KMS-11 (cell line): ENCODE measurements at regions not wholly inside any gene's neighbourhood (a gene's known extent, or its start where the extent isn't known, plus 50 kb on each side); places are given as distances from the start of the nearest gene placed in this dataset.
"Not testable (repeated sequence)": the region's sequence is repeated elsewhere in the genome, so short reads cannot be mapped to it uniquely, and the experiment has no call there.

Experiments used
- H2AFZ ChIP-seq: fragments of 200-600 bp; sonication (generic); 2 replicates; pipeline ENCODE4 v1.6.1; 2016; ENCODE audit warnings: antibody characterized with exemption, mixed run types, low read depth
- H3K27ac ChIP-seq: fragments of 200-600 bp; sonication (generic); 2 replicates; pipeline ENCODE4 v1.6.1; 2016; ENCODE audit warnings: mild to moderate bottlenecking, mixed run types
- H3K27me3 ChIP-seq: fragments of 200-600 bp; sonication (generic); 2 replicates; pipeline ENCODE4 v1.6.1; 2017; ENCODE audit warnings: mild to moderate bottlenecking, low read depth, mixed run types, moderate library complexity; ENCODE audit not compliant: insufficient read depth
- H3K36me3 ChIP-seq: fragments of 200-600 bp; sonication (generic); 2 replicates; pipeline ENCODE4 v1.6.1; 2017; ENCODE audit warnings: mild to moderate bottlenecking, mixed run types; ENCODE audit not compliant: insufficient read depth
- H3K4me1 ChIP-seq: fragments of 200-600 bp; sonication (generic); 2 replicates; pipeline ENCODE4 v1.6.1; 2016; ENCODE audit warnings: mild to moderate bottlenecking, low read depth, mixed run types; ENCODE audit not compliant: poor library complexity, severe bottlenecking
- H3K4me2 ChIP-seq: fragments of 200-600 bp; sonication (generic); 2 replicates; pipeline ENCODE4 v1.7.0; 2016; ENCODE audit warnings: mild to moderate bottlenecking, mixed run types
- H3K4me3 ChIP-seq: fragments of 200-600 bp; sonication (generic); IDR thresholded peaks from 2 replicates; pipeline ENCODE4 v1.6.1; 2017; ENCODE audit warnings: low read depth, low read length, mixed read lengths; ENCODE audit not compliant: insufficient read depth
- H3K79me2 ChIP-seq: fragments of 200-600 bp; sonication (generic); 2 replicates; pipeline ENCODE4 v1.6.1; 2016; ENCODE audit warnings: low read depth, mixed run types; ENCODE audit not compliant: insufficient read depth
- H3K9ac ChIP-seq: fragments of 200-600 bp; sonication (generic); 2 replicates; pipeline ENCODE4 v1.6.1; 2016; ENCODE audit warnings: mild to moderate bottlenecking, mixed run types
- H4K20me1 ChIP-seq: fragments of 200-600 bp; sonication (generic); 2 replicates; pipeline ENCODE4 v1.6.1; 2016; ENCODE audit warnings: mild to moderate bottlenecking, mixed run types; ENCODE audit not compliant: insufficient read depth
- TF ChIP-seq, protein P1 (sequence below): fragments of 200-600 bp; sonication (generic); conservative IDR thresholded peaks from 2 replicates; pipeline ENCODE4 v1.6.1; 2017; ENCODE audit warnings: low read depth, mild to moderate bottlenecking, antibody characterized with exemption, low read length, moderate library complexity, mixed read lengths

DNA sequence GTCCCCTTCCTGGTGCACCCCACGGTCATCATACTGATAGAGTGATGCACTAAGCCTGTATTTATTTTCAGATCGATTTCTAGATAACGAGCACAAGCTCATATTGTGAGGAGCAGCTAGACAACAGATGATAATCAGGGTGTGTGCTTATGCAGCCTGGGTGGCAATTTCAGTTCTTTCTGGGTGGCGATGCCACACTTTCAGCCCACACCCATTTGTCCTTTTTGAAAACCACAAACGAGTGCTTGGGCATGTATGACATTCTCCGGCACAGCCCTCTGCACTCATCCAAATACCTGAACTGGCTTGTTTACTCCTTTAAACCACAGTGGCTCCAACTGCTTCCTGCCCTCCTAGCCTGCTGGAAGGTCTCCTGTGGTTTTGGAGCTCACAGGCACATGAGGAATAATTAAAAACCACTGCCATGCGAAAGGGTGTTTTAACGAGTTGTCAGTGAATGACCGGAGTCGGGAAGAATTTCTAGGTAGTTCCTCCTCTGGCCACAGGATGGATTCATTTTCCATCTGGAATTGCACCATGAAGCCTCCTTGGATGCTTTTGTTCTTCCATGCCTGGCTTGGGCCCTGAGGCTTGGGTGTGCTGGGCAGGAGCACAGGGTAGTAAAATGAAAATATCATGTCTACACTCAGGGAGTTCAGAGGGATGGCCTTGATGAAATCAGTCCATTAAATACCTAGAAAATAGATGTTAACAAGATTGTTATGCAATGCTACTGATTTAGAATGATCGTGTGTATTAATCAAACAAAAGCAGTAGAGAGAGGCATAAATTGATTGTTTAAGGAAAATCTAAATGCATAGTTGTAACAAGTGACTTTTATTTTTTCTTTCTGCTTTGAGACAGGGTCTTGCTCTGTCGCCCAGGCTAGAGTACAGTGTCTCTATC lies 52.4 kb upstream of the ITGB1 start:
- TF ChIP-seq, protein P1, sequence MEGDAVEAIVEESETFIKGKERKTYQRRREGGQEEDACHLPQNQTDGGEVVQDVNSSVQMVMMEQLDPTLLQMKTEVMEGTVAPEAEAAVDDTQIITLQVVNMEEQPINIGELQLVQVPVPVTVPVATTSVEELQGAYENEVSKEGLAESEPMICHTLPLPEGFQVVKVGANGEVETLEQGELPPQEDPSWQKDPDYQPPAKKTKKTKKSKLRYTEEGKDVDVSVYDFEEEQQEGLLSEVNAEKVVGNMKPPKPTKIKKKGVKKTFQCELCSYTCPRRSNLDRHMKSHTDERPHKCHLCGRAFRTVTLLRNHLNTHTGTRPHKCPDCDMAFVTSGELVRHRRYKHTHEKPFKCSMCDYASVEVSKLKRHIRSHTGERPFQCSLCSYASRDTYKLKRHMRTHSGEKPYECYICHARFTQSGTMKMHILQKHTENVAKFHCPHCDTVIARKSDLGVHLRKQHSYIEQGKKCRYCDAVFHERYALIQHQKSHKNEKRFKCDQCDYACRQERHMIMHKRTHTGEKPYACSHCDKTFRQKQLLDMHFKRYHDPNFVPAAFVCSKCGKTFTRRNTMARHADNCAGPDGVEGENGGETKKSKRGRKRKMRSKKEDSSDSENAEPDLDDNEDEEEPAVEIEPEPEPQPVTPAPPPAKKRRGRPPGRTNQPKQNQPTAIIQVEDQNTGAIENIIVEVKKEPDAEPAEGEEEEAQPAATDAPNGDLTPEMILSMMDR: no peak
- no peaks in the 10 kb centered on the region for H4K20me1 ChIP-seq
- no peaks in the 10 kb centered on the region for H3K27me3 ChIP-seq
- no peak overlapping the region for H3K4me3 ChIP-seq
- no peak overlapping the region for H2AFZ ChIP-seq
- H3K4me2 ChIP-seq: no peak overlapping the region
- H3K36me3 ChIP-seq: no peaks in the 10 kb centered on the region
- H3K79me2 ChIP-seq: no peaks in the 10 kb centered on the region
- no peak overlapping the region for H3K27ac ChIP-seq
- no peaks in the 10 kb centered on the region for H3K4me1 ChIP-seq
- no peak overlapping the region for H3K9ac ChIP-seq

DNA sequence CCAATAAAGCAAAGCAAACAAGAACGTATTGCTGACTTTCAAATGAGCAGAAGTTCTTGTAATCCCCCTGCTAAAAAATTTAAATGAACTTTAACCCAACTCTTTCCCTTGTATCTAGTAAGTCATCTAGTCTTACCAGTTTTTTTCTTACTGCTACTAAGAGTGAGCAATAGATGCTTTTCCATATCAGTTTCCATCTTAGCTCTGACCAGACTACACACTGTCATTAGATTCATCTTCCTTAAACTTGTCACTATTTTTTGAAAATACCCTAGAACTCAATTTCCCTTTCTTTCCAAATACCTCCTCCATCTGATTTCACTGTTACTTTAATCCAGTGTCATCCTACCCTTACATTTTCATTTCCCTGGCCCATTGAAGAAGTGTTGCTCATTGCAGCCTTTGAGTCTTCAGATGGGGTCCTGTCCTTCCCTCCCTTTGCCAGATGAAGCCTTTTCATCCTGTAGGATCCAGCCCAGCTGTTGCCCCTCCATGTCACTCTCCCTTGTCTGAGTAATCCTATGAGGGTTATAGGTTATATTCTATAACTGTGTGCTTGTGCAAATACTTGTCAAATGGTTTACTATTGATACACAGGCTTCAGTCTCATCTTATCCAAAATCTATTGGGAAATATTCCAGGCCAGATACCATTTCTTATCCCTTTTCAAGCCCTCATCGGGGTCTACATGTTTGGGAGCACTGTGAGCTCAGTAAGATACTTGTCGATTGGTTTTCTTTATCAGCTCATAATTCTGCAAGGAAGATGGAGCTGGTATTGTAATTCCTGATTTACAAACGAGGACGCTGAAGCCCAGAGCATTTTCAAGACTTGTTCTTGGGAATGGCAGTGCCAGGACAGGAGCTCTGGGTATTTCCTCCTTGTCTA lies 51.5 kb upstream of the ITGB1 start:
- TF ChIP-seq, protein P1: no peak
- no peaks in the 10 kb centered on the region for H3K4me1 ChIP-seq
- no peak overlapping the region for H3K27ac ChIP-seq
- H3K27me3 ChIP-seq: no peaks in the 10 kb centered on the region
- no peak overlapping the region for H2AFZ ChIP-seq
- H3K36me3 ChIP-seq: no peaks in the 10 kb centered on the region
- no peaks in the 10 kb centered on the region for H3K79me2 ChIP-seq
- H3K4me2 ChIP-seq: no peak overlapping the region
- no peaks in the 10 kb centered on the region for H4K20me1 ChIP-seq
- H3K4me3 ChIP-seq: no peak overlapping the region
- no peak overlapping the region for H3K9ac ChIP-seq

DNA sequence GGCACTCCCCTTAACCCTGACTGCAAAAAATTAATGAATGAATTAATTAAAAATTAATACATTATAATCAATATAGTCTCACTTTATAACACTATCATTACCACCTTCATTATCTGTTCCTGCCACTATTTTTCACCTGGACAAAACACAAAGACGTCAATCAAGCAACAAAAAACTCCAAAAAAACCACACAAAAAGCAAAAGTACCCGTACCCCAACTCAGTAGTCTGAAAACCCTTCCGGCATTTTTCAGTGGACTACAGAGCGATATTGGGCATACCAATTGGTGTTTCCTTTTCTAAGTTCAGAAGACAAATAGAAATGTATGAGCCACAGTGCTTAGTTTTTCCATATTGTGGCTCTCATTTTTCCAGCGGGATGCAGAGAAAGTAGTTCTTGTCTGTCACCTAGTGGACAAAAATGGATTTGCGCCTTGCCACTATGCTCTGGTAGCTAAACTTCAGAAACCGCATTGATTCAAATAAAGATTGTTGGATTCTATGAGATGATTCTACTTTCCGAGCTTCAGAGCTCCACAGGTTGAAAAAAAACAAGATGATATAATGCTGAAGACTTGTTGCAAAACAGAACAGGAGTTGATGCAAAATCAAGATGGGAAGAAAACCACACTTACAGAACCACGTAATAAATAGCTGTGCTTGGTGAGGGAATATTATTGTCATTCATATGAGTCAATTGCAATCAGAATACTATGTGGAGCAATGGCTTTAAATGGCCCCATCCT lies 50.6 kb upstream of the ITGB1 start:
- H3K4me2 ChIP-seq: no peak overlapping the region
- TF ChIP-seq, protein P1: peak; percentile 98
- H3K9ac ChIP-seq: no peak overlapping the region
- H3K79me2 ChIP-seq: no peaks in the 10 kb centered on the region
- peak overlapping the region; percentile 28; the same call in 1 of the 2 replicates for H2AFZ ChIP-seq
- no peaks in the 10 kb centered on the region for H3K4me1 ChIP-seq
- H4K20me1 ChIP-seq: no peaks in the 10 kb centered on the region
- H3K27me3 ChIP-seq: no peaks in the 10 kb centered on the region
- no peak overlapping the region for H3K27ac ChIP-seq
- no peaks in the 10 kb centered on the region for H3K36me3 ChIP-seq
- H3K4me3 ChIP-seq: no peak overlapping the region

DNA sequence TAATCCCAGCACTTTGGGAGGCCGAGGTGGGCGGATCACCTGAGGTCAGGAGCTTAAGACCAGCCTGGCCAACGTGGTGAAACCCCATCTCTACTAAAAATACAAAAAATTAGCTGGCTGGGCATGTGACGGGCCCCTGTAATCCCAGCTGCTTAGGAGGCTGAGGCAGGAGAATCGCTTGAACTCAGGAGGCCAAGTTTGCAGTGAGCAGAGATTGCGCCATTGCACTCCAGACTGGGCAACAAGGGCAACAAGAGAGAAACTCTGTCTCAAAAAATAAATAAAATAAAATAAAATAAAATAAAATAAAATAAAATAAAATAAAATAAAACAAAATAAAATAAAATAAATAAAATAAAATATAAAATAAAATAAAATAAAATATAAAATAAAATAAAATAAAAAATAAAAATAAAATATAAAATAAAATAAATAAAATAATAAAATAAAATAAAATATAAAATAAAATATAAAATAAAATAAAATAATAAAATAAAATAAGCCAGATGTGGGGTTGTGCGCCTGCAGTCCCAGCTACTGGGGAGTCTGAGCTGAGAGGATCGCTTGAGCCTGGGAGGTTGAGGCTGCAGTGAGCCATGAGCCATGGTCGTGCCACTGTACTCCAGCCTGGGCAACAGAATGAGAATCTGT lies 49.8 kb upstream of the ITGB1 start:
- not testable (repeated sequence) for H3K27ac ChIP-seq, H3K4me2 ChIP-seq, H3K36me3 ChIP-seq, H3K27me3 ChIP-seq, H4K20me1 ChIP-seq, H3K4me1 ChIP-seq, H3K79me2 ChIP-seq, H3K4me3 ChIP-seq, H3K9ac ChIP-seq, H2AFZ ChIP-seq
